Right cardiac atrium (tissue), 5 donors: ENCODE measurements at regions not wholly inside any gene's neighbourhood (a gene's known extent, or its start where the extent isn't known, plus 50 kb on each side); places are given as distances from the start of the nearest gene placed in this dataset.
"Not testable (repeated sequence)": the region's sequence is repeated elsewhere in the genome, so short reads cannot be mapped to it uniquely, and the experiment has no call there.

Source experiments
- ATAC-seq, 2 donors: fragments of 200-7000 bp; cut with Tn5 transposase; one replicate each; pipeline versions ENCODE4 v1.8.0 to v1.9.1; 2020; ENCODE audit warnings: moderate library complexity in 2 of 2, mild to moderate bottlenecking in 1 of 2
- DNase-seq, 3 donors: peaks; one replicate each; pipeline ENCODE4 v3.0.0-alpha.2; 2020
- H3K27ac ChIP-seq: one replicate; pipeline ENCODE4 v1.5.1; 2013; ENCODE audit warnings: mild to moderate bottlenecking, low read length, control low read depth, moderate library complexity
- H3K27me3 ChIP-seq: one replicate; pipeline ENCODE4 v1.6.1; 2013; ENCODE audit not compliant: control insufficient read depth, insufficient read depth
- H3K4me1 ChIP-seq: one replicate; pipeline ENCODE4 v1.6.1; 2013; ENCODE audit warnings: low read length; ENCODE audit not compliant: control insufficient read depth, insufficient read depth
- H3K4me3 ChIP-seq: one replicate; pipeline ENCODE4 v1.5.1; 2013; ENCODE audit warnings: low read length, control low read depth
- H3K9me3 ChIP-seq: one replicate; pipeline ENCODE4 v1.6.1; 2013; ENCODE audit warnings: low read length; ENCODE audit not compliant: control insufficient read depth
- WGBS: extraction: QIAGEN DNeasy Blood & Tissue Kit; methylation state at CpG from one replicate; pipeline ENCODE4 v1.1.7; 2013; 5-methylcytosine and 5-hydroxymethylcytosine counted together
- intact Hi-C, 4 donors: fragments of 100-400 bp; cut with DNase I; formaldehyde crosslinking; loops; one replicate each; pipeline versions ENCODE4 v1.11.0 to v1.14.0; 2022 to 2023
- donor health status: healthy with polysubstance abuse.
- donor health status: DM: no; HTN: yes; CAD: no.
- donor health status: DM: no; HTN: no; CAD: no.
- donor health status: DM: no; HTN: yes; CAD: no; lungs with severe emphysema.
- donor health status: DM: yes; HTN: yes; CAD: no.

- Histone ChIP-seq H3K27me3 (no peaks in the 10 kb centered on the region), H3K4me3 (no peak overlapping the region), H3K9me3 (no peaks in the 10 kb centered on the region), H3K27ac (no peak overlapping the region), H3K4me1 (no peaks in the 10 kb centered on the region)
- intact Hi-C loops, result no loop called here
- 79% methylated on average over 1 of the region's 1 CpG for WGBS
- DNase-seq (no peak), ATAC-seq (no peak)
These were observed 250.6 kb upstream of the KLF8 start for GRCh38 chrX:55981603-55982002.

GRCh38 chrX:55996649-55997048 is 235.5 kb upstream of the KLF8 start:
- ATAC-seq, result no peak
- 96% methylated on average over 3 of the region's 3 CpGs for WGBS

GRCh38 chrX:56000174-56000573 is 232.0 kb upstream of the KLF8 start:
- no peaks in the 10 kb centered on the region for H3K9me3 ChIP-seq
- no peak for ATAC-seq
- DNase-seq, result no peak
- 37% methylated on average over 1 of the region's 1 CpG for WGBS
- H3K4me3 ChIP-seq, result no peak overlapping the region
- H3K4me1 ChIP-seq, result no peaks in the 10 kb centered on the region
- no peaks in the 10 kb centered on the region for H3K27me3 ChIP-seq
- intact Hi-C loops, result no loop called here
- H3K27ac ChIP-seq, result no peak overlapping the region

More at GRCh38 chrX:55996649-55997048, 235.5 kb upstream of the KLF8 start:
- no peak overlapping the region for H3K27ac ChIP-seq
- no peak for DNase-seq
- intact Hi-C loops, result no loop called here
- H3K4me3 ChIP-seq, result no peak overlapping the region
- H3K4me1 ChIP-seq, result no peaks in the 10 kb centered on the region
- no peaks in the 10 kb centered on the region for H3K9me3 ChIP-seq
- H3K27me3 ChIP-seq, result no peaks in the 10 kb centered on the region

GRCh38 chrX:56000729-56001128 is 231.4 kb upstream of the KLF8 start:
- H3K4me1 ChIP-seq, result no peaks in the 10 kb centered on the region
- ATAC-seq (no peak), DNase-seq (no peak)
- H3K27me3 ChIP-seq, result no peaks in the 10 kb centered on the region
- H3K9me3 ChIP-seq, result no peaks in the 10 kb centered on the region
- H3K4me3 ChIP-seq, result no peak overlapping the region
- no peak overlapping the region for H3K27ac ChIP-seq
- intact Hi-C loops, result no loop called here

GRCh38 chrX:56025872-56026571 is 206.1 kb upstream of the KLF8 start:
- intact Hi-C loops, result no loop called here
- H3K4me3 ChIP-seq, result no peak overlapping the region
- ATAC-seq (no peak), DNase-seq (no peak)
- H3K27me3 ChIP-seq, result no peaks in the 10 kb centered on the region
- WGBS, result 91% methylated on average over 11 of the region's 11 CpGs
- no peak overlapping the region for H3K27ac ChIP-seq
- H3K4me1 ChIP-seq, result no peaks in the 10 kb centered on the region
- no peaks in the 10 kb centered on the region for H3K9me3 ChIP-seq

- no peaks in the 10 kb centered on the region for H3K4me1 ChIP-seq
- ATAC-seq, result no peak
- no peak for DNase-seq
- intact Hi-C loops, result no loop called here
- no peaks in the 10 kb centered on the region for H3K9me3 ChIP-seq
- H3K27me3 ChIP-seq, result no peaks in the 10 kb centered on the region
- no peak overlapping the region for H3K4me3 ChIP-seq
- no peak overlapping the region for H3K27ac ChIP-seq
- WGBS, result 96% methylated on average over 4 of the region's 4 CpGs
These were observed 205.3 kb upstream of the KLF8 start for GRCh38 chrX:56026815-56027214.

GRCh38 chrX:56029188-56029587 is 203.0 kb upstream of the KLF8 start:
- Histone ChIP-seq H3K4me1 (no peaks in the 10 kb centered on the region), H3K4me3 (no peak overlapping the region), H3K9me3 (no peaks in the 10 kb centered on the region), H3K27me3 (no peaks in the 10 kb centered on the region), H3K27ac (no peak overlapping the region)
- ATAC-seq (no peak), DNase-seq (no peak)
- intact Hi-C loops, result no loop called here
- 78% methylated on average over 5 of the region's 5 CpGs for WGBS

GRCh38 chrX:56029691-56030090 is 202.5 kb upstream of the KLF8 start:
- intact Hi-C loops, result no loop called here
- Histone ChIP-seq H3K4me1 (no peaks in the 10 kb centered on the region), H3K27me3 (no peaks in the 10 kb centered on the region), H3K4me3 (no peak overlapping the region), H3K9me3 (no peaks in the 10 kb centered on the region), H3K27ac (no peak overlapping the region)
- ATAC-seq (no peak), DNase-seq (no peak)
- WGBS, result 87% methylated on average over 8 of the region's 8 CpGs

- Histone ChIP-seq H3K4me1 (no peaks in the 10 kb centered on the region), H3K27me3 (no peaks in the 10 kb centered on the region), H3K27ac (no peak overlapping the region), H3K9me3 (no peaks in the 10 kb centered on the region), H3K4me3 (no peak overlapping the region)
- no peak for DNase-seq
- 95% methylated on average over 13 of the region's 13 CpGs for WGBS
- intact Hi-C loops, result no loop called here
- no peak for ATAC-seq
These were observed 200.7 kb upstream of the KLF8 start for GRCh38 chrX:56031409-56031808.

- Histone ChIP-seq H3K4me3 (no peak overlapping the region), H3K27me3 (no peaks in the 10 kb centered on the region), H3K9me3 (no peaks in the 10 kb centered on the region), H3K27ac (no peak overlapping the region), H3K4me1 (no peaks in the 10 kb centered on the region)
- WGBS, result 77% methylated on average over 2 of the region's 2 CpGs
- DNase-seq, result no peak
- intact Hi-C loops, result no loop called here
- ATAC-seq, result no peak
These were observed 198.5 kb upstream of the KLF8 start for GRCh38 chrX:56033495-56034180.

GRCh38 chrX:56052673-56053330 is 179.4 kb upstream of the KLF8 start:
- H3K4me3 ChIP-seq, ATAC-seq, H3K27ac ChIP-seq, H3K27me3 ChIP-seq, H3K4me1 ChIP-seq, DNase-seq, H3K9me3 ChIP-seq, intact Hi-C loops: not testable (repeated sequence)
- WGBS, result 88% methylated on average over 22 of the region's 22 CpGs
